T-helper 2 cell treated with Interferon-gamma antibody and Interleukin-4, amounts not matched to agents 100 ng/mL and 5 ng/mL, for 36 hours (primary cell): ENCODE measurements at regions not wholly inside any gene's neighbourhood (a gene's known extent, or its start where the extent isn't known, plus 50 kb on each side); places are given as distances from the start of the nearest gene placed in this dataset.
"Not testable (repeated sequence)": the region's sequence is repeated elsewhere in the genome, so short reads cannot be mapped to it uniquely, and the experiment has no call there.

Experiments used
- intact Hi-C: fragments of 100-400 bp; cut with micrococcal nuclease; formaldehyde crosslinking; loops from one replicate; pipeline ENCODE4 v1.15.1; 2023

- intact Hi-C loops: no loop called here
Measured at GRCh38 chr13:61215601-61216000, 200.0 kb downstream of the PCDH20 start.

- intact Hi-C loops: no loop called here
Measured at GRCh38 chr13:61215116-61215515, 200.5 kb downstream of the PCDH20 start.

GRCh38 chr13:61214551-61214950, 201.1 kb downstream of the PCDH20 start:
- intact Hi-C loops: no loop called here

- intact Hi-C loops: not testable (repeated sequence)
Measured at GRCh38 chr13:61205898-61206297, 209.8 kb downstream of the PCDH20 start.

- intact Hi-C loops: no loop called here
Measured at GRCh38 chr13:61204025-61204424, 211.6 kb downstream of the PCDH20 start.

GRCh38 chr13:61202042-61202441, 213.6 kb downstream of the PCDH20 start:
- intact Hi-C loops: no loop called here

- intact Hi-C loops: no loop called here
Measured at GRCh38 chr13:61192826-61193225, 222.8 kb downstream of the PCDH20 start.

GRCh38 chr13:61188057-61188456, 227.6 kb downstream of the PCDH20 start:
- intact Hi-C loops: no loop called here

- intact Hi-C loops: no loop called here
Measured at GRCh38 chr13:61187471-61187870, 228.2 kb downstream of the PCDH20 start.

GRCh38 chr13:61183670-61184069, 232.0 kb downstream of the PCDH20 start:
- intact Hi-C loops: no loop called here

GRCh38 chr13:61180234-61180633, 235.4 kb downstream of the PCDH20 start:
- intact Hi-C loops: no loop called here

- intact Hi-C loops: no loop called here
Measured at GRCh38 chr13:61179741-61180140, 235.9 kb downstream of the PCDH20 start.

- intact Hi-C loops: no loop called here
Measured at GRCh38 chr13:61170856-61171255, 244.8 kb downstream of the PCDH20 start.

- intact Hi-C loops: no loop called here
Measured at GRCh38 chr13:61162636-61163035, 253.0 kb downstream of the PCDH20 start.

- intact Hi-C loops: no loop called here
Measured at GRCh38 chr13:61162106-61162505, 253.5 kb downstream of the PCDH20 start.

GRCh38 chr13:61156753-61157152, 258.9 kb downstream of the PCDH20 start:
- intact Hi-C loops: no loop called here

- intact Hi-C loops: no loop called here
Measured at GRCh38 chr13:61151062-61151461, 264.6 kb downstream of the PCDH20 start.

GRCh38 chr13:61149331-61149730, 266.3 kb downstream of the PCDH20 start:
- intact Hi-C loops: no loop called here

- intact Hi-C loops: no loop called here
Measured at GRCh38 chr13:61148691-61149315, 266.8 kb downstream of the PCDH20 start.

- intact Hi-C loops: no loop called here
Measured at GRCh38 chr13:61148211-61148610, 267.4 kb downstream of the PCDH20 start.

GRCh38 chr13:61146571-61146970, 269.1 kb downstream of the PCDH20 start:
- intact Hi-C loops: no loop called here

- intact Hi-C loops: no loop called here
Measured at GRCh38 chr13:61146158-61146557, 269.5 kb downstream of the PCDH20 start.

GRCh38 chr13:61144834-61145593, 270.6 kb downstream of the PCDH20 start:
- intact Hi-C loops: no loop called here
